Right lobe of liver (tissue), 4 donors: ENCODE measurements at regions not wholly inside any gene's neighbourhood (a gene's known extent, or its start where the extent isn't known, plus 50 kb on each side); places are given as distances from the start of the nearest gene placed in this dataset.
"Not testable (repeated sequence)": the region's sequence is repeated elsewhere in the genome, so short reads cannot be mapped to it uniquely, and the experiment has no call there.

Source experiments
- POLR2A ChIP-seq: fragments of 450-650 bp; IDR thresholded peaks from one replicate; pipeline ENCODE4 v1.6.1; 2017; ENCODE audit warnings: antibody characterized with exemption, mild to moderate bottlenecking
- TF ChIP-seq, protein P1 (sequence below), 4 donors: fragments of 200-600 bp in 3 of 4; fragments of 450-650 bp in 1 of 4; IDR thresholded peaks; one replicate each; pipeline versions ENCODE4 v1.5.1 to v1.8.0; 2016 to 2022; ENCODE audit warnings: antibody characterized with exemption in 4 of 4, mild to moderate bottlenecking in 2 of 4
- donor health status: DM: no; HTN: no; CAD: no.
- donor health status: DM: no; HTN: no; CAD: no.
- donor health status: DM: no; HTN: yes; CAD: no.

DNA sequence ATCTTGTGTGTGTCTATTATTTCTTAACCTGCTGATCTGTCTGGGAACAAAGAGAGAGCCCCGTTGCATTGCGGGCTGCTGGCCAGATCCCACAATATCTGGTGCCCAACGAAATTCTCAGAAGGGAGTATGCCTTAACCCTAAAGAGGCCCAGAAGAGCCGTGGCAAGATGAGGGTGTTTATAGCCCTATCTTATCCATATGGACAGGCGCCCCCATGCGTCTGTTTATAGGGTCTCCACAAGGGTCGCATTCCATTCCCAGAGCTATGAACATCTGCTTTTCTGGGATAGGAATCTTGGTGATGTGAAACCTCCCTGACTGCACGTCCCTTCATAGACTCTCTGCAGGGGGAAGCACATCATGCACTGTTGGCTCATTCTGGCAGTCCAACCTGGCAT is 1262.5 kb downstream of the RAPGEF2 start:
- TF ChIP-seq, protein P1, sequence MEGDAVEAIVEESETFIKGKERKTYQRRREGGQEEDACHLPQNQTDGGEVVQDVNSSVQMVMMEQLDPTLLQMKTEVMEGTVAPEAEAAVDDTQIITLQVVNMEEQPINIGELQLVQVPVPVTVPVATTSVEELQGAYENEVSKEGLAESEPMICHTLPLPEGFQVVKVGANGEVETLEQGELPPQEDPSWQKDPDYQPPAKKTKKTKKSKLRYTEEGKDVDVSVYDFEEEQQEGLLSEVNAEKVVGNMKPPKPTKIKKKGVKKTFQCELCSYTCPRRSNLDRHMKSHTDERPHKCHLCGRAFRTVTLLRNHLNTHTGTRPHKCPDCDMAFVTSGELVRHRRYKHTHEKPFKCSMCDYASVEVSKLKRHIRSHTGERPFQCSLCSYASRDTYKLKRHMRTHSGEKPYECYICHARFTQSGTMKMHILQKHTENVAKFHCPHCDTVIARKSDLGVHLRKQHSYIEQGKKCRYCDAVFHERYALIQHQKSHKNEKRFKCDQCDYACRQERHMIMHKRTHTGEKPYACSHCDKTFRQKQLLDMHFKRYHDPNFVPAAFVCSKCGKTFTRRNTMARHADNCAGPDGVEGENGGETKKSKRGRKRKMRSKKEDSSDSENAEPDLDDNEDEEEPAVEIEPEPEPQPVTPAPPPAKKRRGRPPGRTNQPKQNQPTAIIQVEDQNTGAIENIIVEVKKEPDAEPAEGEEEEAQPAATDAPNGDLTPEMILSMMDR (IDR thresholded peaks at IDR 0.05), result not testable (repeated sequence)
- TF ChIP-seq POLR2A, result not testable (repeated sequence)
